H1 (cell line): ENCODE measurements at regions not wholly inside any gene's neighbourhood (a gene's known extent, or its start where the extent isn't known, plus 50 kb on each side); places are given as distances from the start of the nearest gene placed in this dataset.

Source experiments
- CTCF ChIA-PET: fragments of 300-600 bp; sonication (Branson Sonifier 250); formaldehyde crosslinking; loops from one replicate; lab custom pipeline; 2021; ENCODE audit not compliant: partially characterized antibody; lab: Charles Lee
- POLR2A ChIA-PET: fragments of 300-600 bp; sonication (Branson Sonifier 250); formaldehyde crosslinking; loops from one replicate; lab custom pipeline; 2021; ENCODE audit warnings: inconsistent platforms; ENCODE audit not compliant: partially characterized antibody; lab: Charles Lee
- DNase-seq, 2 experiments: peaks; one replicate each; pipeline versions ENCODE4 v3.0.0 to v3.0.0-alpha.2; 2010 to 2022; ENCODE audit warnings: low spot score in 2 of 2, low read depth in 1 of 2, mixed read lengths in 1 of 2
- FAIRE-seq: peaks from 2 replicates; lab custom pipeline; 2011; peaks lifted over from hg19 to GRCh38; lab: Jason Lieb, UNC
- H2AFZ ChIP-seq: 2 replicates; pipeline ENCODE4 v1.8.1; 2012; ENCODE audit warnings: low read length, inconsistent platforms
- H2AK5ac ChIP-seq: 2 replicates; pipeline ENCODE4 v1.6.1; 2013; ENCODE audit warnings: low read depth, low read length
- H2BK120ac ChIP-seq: replicated peaks from 2 replicates; pipeline ENCODE3; 2013; ENCODE audit warnings: low read depth, low read length, inconsistent platforms
- H2BK12ac ChIP-seq: 2 replicates; pipeline ENCODE4 v1.6.1; 2013; ENCODE audit warnings: low read depth, low read length
- H2BK15ac ChIP-seq: 2 replicates; pipeline ENCODE4 v1.6.1; 2013; ENCODE audit warnings: low read length
- H2BK20ac ChIP-seq: 2 replicates; pipeline ENCODE4 v1.6.1; 2013; ENCODE audit warnings: low read length
- H2BK5ac ChIP-seq: 2 replicates; pipeline ENCODE4 v1.6.1; 2013; ENCODE audit warnings: low read depth, low read length
- H3K14ac ChIP-seq: 2 replicates; pipeline ENCODE4 v1.6.1; 2013; ENCODE audit warnings: inconsistent platforms; ENCODE audit not compliant: insufficient read length
- H3K18ac ChIP-seq: 2 replicates; pipeline ENCODE4 v1.6.1; 2013; ENCODE audit warnings: low read length; ENCODE audit errors: extremely low read depth
- H3K23ac ChIP-seq: 2 replicates; pipeline ENCODE4 v1.6.1; 2013; ENCODE audit warnings: inconsistent platforms; ENCODE audit not compliant: insufficient read length
- H3K23me2 ChIP-seq: 2 replicates; pipeline ENCODE4 v1.6.1; 2013; ENCODE audit warnings: low read depth, low read length
- H3K27ac ChIP-seq: 2 replicates; pipeline ENCODE4 v1.6.1; 2011; ENCODE audit warnings: low read depth, low read length, inconsistent platforms
- H3K27me3 ChIP-seq, 4 experiments: replicated peaks in 1 of 4; 1 replicate in 1 of 4; 2 replicates in 3 of 4; pipeline versions ENCODE4 v1.6.1 to v1.8.1; 2011 to 2013; ENCODE audit warnings: low read length in 3 of 4, mild to moderate bottlenecking in 3 of 4, inconsistent platforms in 2 of 4, mixed read lengths in 2 of 4, moderate library complexity in 1 of 4; ENCODE audit not compliant: control insufficient read depth in 3 of 4, insufficient read depth in 3 of 4; ENCODE audit errors: extremely low read depth in 1 of 4
- H3K36me3 ChIP-seq, 4 experiments: 2 replicates each; pipeline versions ENCODE4 v1.6.1 to v1.8.1; 2011 to 2013; ENCODE audit warnings: mild to moderate bottlenecking in 4 of 4, low read length in 3 of 4, moderate library complexity in 2 of 4, control low read depth in 1 of 4, inconsistent platforms in 1 of 4; ENCODE audit not compliant: insufficient read depth in 4 of 4, control insufficient read depth in 2 of 4
- H3K4ac ChIP-seq: replicated peaks from 2 replicates; pipeline ENCODE3; 2013; ENCODE audit warnings: low read length, low read depth, mixed read lengths, inconsistent platforms; ENCODE audit not compliant: insufficient read length
- H3K4me1 ChIP-seq, 4 experiments: replicated peaks in 1 of 4; 1 replicate in 1 of 4; 2 replicates in 3 of 4; pipeline versions ENCODE4 v1.6.1 to v1.8.1; 2011 to 2013; ENCODE audit warnings: low read length in 3 of 4, inconsistent platforms in 2 of 4, mixed read lengths in 1 of 4; ENCODE audit not compliant: insufficient read depth in 4 of 4, control insufficient read depth in 3 of 4
- H3K4me2 ChIP-seq, 2 experiments: 2 replicates each; pipeline versions ENCODE4 v1.6.1 to v1.8.1; 2011 to 2013; ENCODE audit warnings: low read depth in 2 of 2, low read length in 2 of 2, control low read depth in 1 of 2, inconsistent platforms in 1 of 2, mild to moderate bottlenecking in 1 of 2; ENCODE audit not compliant: insufficient read depth in 1 of 2
- H3K4me3 ChIP-seq, 4 experiments: fragments of 200-600, 300-600 bp in 1 of 4; sonication (generic), shearing (Covaris generic), sonication (Bioruptor Twin) in 1 of 4; 2 replicates each; pipeline versions ENCODE4 v1.5.1 to v1.8.1; 2011 to 2016; ENCODE audit warnings: low read length in 4 of 4, low read depth in 3 of 4, control low read depth in 2 of 4, inconsistent platforms in 2 of 4, mild to moderate bottlenecking in 2 of 4, mixed read lengths in 1 of 4, moderate library complexity in 1 of 4; ENCODE audit not compliant: insufficient read depth in 2 of 4; ENCODE audit errors: extremely low read depth in 1 of 4
- H3K56ac ChIP-seq: replicated peaks from 2 replicates; pipeline ENCODE3; 2013; ENCODE audit warnings: low read depth, mild to moderate bottlenecking, mixed read lengths, low read length, inconsistent platforms; ENCODE audit not compliant: insufficient read length
- H3K79me1 ChIP-seq: 2 replicates; pipeline ENCODE4 v1.6.1; 2013; ENCODE audit warnings: low read depth, low read length, control low read depth
- H3K79me2 ChIP-seq, 2 experiments: 2 replicates each; pipeline versions ENCODE4 v1.6.1 to v1.8.1; 2012 to 2013; ENCODE audit warnings: low read length in 2 of 2, mild to moderate bottlenecking in 2 of 2, inconsistent platforms in 1 of 2; ENCODE audit not compliant: insufficient read depth in 2 of 2, control insufficient read depth in 1 of 2
- H3K9ac ChIP-seq, 4 experiments: replicated peaks in 1 of 4; 1 replicate in 1 of 4; 2 replicates in 3 of 4; pipeline versions ENCODE4 v1.6.1 to v1.8.1; 2011 to 2013; ENCODE audit warnings: low read depth in 3 of 4, low read length in 3 of 4, control low read depth in 2 of 4, mild to moderate bottlenecking in 2 of 4, moderate library complexity in 2 of 4, inconsistent platforms in 1 of 4; ENCODE audit errors: extremely low read depth in 1 of 4
- H3K9me3 ChIP-seq, 2 experiments: 2 replicates each; pipeline versions ENCODE4 v1.6.1 to v1.8.1; 2012 to 2013; ENCODE audit warnings: mild to moderate bottlenecking in 2 of 2, moderate library complexity in 2 of 2, control low read depth in 1 of 2, inconsistent platforms in 1 of 2, low read depth in 1 of 2, low read length in 1 of 2, mixed read lengths in 1 of 2; ENCODE audit not compliant: insufficient read depth in 2 of 2
- H4K20me1 ChIP-seq, 2 experiments: replicated peaks in 1 of 2; 2 replicates each; pipeline versions ENCODE3 to v1.8.1; 2011 to 2013; ENCODE audit warnings: inconsistent platforms in 2 of 2, low read length in 2 of 2, mild to moderate bottlenecking in 1 of 2; ENCODE audit not compliant: insufficient read depth in 2 of 2, control insufficient read depth in 1 of 2
- H4K5ac ChIP-seq: 2 replicates; pipeline ENCODE4 v1.6.1; 2013; ENCODE audit warnings: low read length, low read depth, mixed read lengths, inconsistent platforms; ENCODE audit not compliant: insufficient read length
- H4K8ac ChIP-seq: 2 replicates; pipeline ENCODE4 v1.8.0; 2013; ENCODE audit warnings: mild to moderate bottlenecking, moderate library complexity, low read length, inconsistent platforms; ENCODE audit not compliant: insufficient read depth; ENCODE audit errors: extremely low read depth
- H4K91ac ChIP-seq: replicated peaks from 2 replicates; pipeline ENCODE3; 2013; ENCODE audit warnings: low read length, mixed read lengths, inconsistent platforms; ENCODE audit not compliant: insufficient read length
- BACH1 ChIP-seq: IDR thresholded peaks from 2 replicates; pipeline ENCODE4 v1.6.1; 2012; ENCODE audit warnings: low read length, improper control_type of control experiment
- CREB1 ChIP-seq: IDR thresholded peaks from 2 replicates; pipeline ENCODE4 v1.6.1; 2012; ENCODE audit warnings: inconsistent platforms
- CTBP2 ChIP-seq: IDR thresholded peaks from 2 replicates; pipeline ENCODE4 v1.7.0; 2011; ENCODE audit warnings: borderline replicate concordance, mild to moderate bottlenecking, moderate library complexity, mixed read lengths, low read length; ENCODE audit not compliant: insufficient read depth, insufficient read length
- FOSL1 ChIP-seq: IDR thresholded peaks from 2 replicates; pipeline ENCODE4 v1.6.1; 2011; ENCODE audit warnings: mild to moderate bottlenecking, low read depth, low read length, moderate library complexity; ENCODE audit not compliant: insufficient read depth
- GTF2F1 ChIP-seq: IDR thresholded peaks from 2 replicates; pipeline ENCODE4 v1.6.1; 2012; ENCODE audit warnings: low read depth, low read length, improper control_type of control experiment, borderline replicate concordance
- JUND ChIP-seq: IDR thresholded peaks from 2 replicates; pipeline ENCODE4 v1.6.1; 2011; ENCODE audit warnings: mild to moderate bottlenecking, improper control_type of control experiment, low read length
- NANOG ChIP-seq: IDR thresholded peaks from 2 replicates; pipeline ENCODE4 v1.6.1; 2011; ENCODE audit warnings: low read length, low read depth, mild to moderate bottlenecking, inconsistent platforms; ENCODE audit not compliant: insufficient read depth, poor library complexity, severe bottlenecking
- POLR2A ChIP-seq, 2 experiments: IDR thresholded peaks; 1 replicate in 1 of 2; 2 replicates in 1 of 2; pipeline ENCODE4 v1.6.1; 2011; ENCODE audit warnings: low read depth in 2 of 2, low read length in 2 of 2, mild to moderate bottlenecking in 2 of 2; ENCODE audit errors: control extremely low read depth in 1 of 2
- POLR2AphosphoS5 ChIP-seq: IDR thresholded peaks from 2 replicates; pipeline ENCODE4 v1.6.1; 2011; ENCODE audit warnings: low read depth, low read length
- SIRT6 ChIP-seq: IDR thresholded peaks from one replicate; pipeline ENCODE4 v1.7.1; 2012; ENCODE audit warnings: low read length, inconsistent platforms
- SIX5 ChIP-seq: IDR thresholded peaks from 2 replicates; pipeline ENCODE4 v1.6.1; 2011; ENCODE audit warnings: mild to moderate bottlenecking, low read depth, low read length
- TAF7 ChIP-seq: optimal IDR thresholded peaks from 2 replicates; pipeline ENCODE3; 2011; ENCODE audit warnings: low read depth, mild to moderate bottlenecking, inconsistent platforms, low read length, moderate library complexity, borderline replicate concordance
- TCF12 ChIP-seq: IDR thresholded peaks from 2 replicates; pipeline ENCODE4 v1.6.1; 2011; ENCODE audit warnings: low read depth, mild to moderate bottlenecking, low read length
- WGBS, 2 experiments: shearing (Covaris generic) in 1 of 2; methylation state at CpG; one replicate each; pipeline versions ENCODE4 v1.1.6 to v1.1.7; 2013 to 2015; ENCODE audit warnings: low lambda C conversion rate in 2 of 2, mixed read lengths in 2 of 2, inconsistent platforms in 1 of 2, low coverage in 1 of 2, missing lambda C conversion rate in 1 of 2; ENCODE audit not compliant: insufficient replicate concordance in 2 of 2, insufficient coverage in 1 of 2, insufficient read length in 1 of 2; ENCODE audit errors: extremely low coverage in 1 of 2, missing lambda C conversion rate in 1 of 2; 5-methylcytosine and 5-hydroxymethylcytosine counted together
- TF ChIP-seq, protein P1 (sequence below): IDR thresholded peaks from 2 replicates; pipeline ENCODE4 v1.6.1; 2011; ENCODE audit warnings: low read depth, mild to moderate bottlenecking, low read length; ENCODE audit not compliant: insufficient read depth

DNA sequence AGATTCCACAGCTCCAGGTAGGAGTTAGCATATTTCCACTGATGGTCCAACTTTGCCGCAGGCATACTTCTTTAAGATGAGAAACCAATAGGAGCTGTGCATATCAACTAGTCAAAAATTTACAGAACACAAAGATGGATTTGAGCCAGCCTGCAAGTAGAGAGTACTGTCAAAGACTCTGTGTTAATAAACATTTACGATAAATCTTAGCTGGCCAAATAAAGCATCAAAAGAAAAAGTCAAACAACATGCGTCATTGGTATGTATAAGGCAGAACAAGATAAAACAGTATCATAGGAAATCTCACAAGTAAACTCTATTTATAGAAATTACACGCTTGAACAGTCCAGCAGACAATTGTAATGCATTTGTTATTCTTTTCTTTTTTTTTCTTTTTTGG lies 907.4 kb upstream of the AGA start:
- CTCF ChIA-PET: interaction anchor here (0.6 to 0.8 kb wide), 2 partner anchors 74 to 1595 kb away, joined by 3 read pairs; no protein-coding TSS in a partner anchor
- H4K5ac ChIP-seq: no peak overlapping the region
- no peaks in the 10 kb centered on the region for H3K23me2 ChIP-seq
- H2BK120ac ChIP-seq: no peak overlapping the region
- 93% methylated on average over 4 of the region's 4 CpGs; no CpG with 5 or more reads in 1 of the 2 experiments for WGBS, 2 experiments
- H3K4me2 ChIP-seq: no peak overlapping the region
- no peak overlapping the region for H4K8ac ChIP-seq
- no peaks in the 10 kb centered on the region for H4K20me1 ChIP-seq
- no peak overlapping the region for H3K23ac ChIP-seq
- H3K36me3 ChIP-seq: no peaks in the 10 kb centered on the region
- H3K27me3 ChIP-seq: no peaks in the 10 kb centered on the region
- FAIRE-seq (no peak), DNase-seq (no peak)
- no peaks in the 10 kb centered on the region for H3K79me1 ChIP-seq
- H2AFZ ChIP-seq: no peak overlapping the region
- H3K9me3 ChIP-seq: no peaks in the 10 kb centered on the region
- H2BK12ac ChIP-seq: no peak overlapping the region
- H3K56ac ChIP-seq: no peak overlapping the region
- H2BK5ac ChIP-seq: no peak overlapping the region
- POLR2A ChIA-PET: no interaction called here
- no peaks in the 10 kb centered on the region for H3K4me1 ChIP-seq
- H3K4me3 ChIP-seq: no peak overlapping the region
- no peak overlapping the region for H2AK5ac ChIP-seq
- no peak overlapping the region for H3K27ac ChIP-seq
- H3K9ac ChIP-seq: no peak overlapping the region
- H2BK15ac ChIP-seq: no peak overlapping the region
- no peak overlapping the region for H3K18ac ChIP-seq
- no peak overlapping the region for H3K4ac ChIP-seq
- H3K79me2 ChIP-seq: no peaks in the 10 kb centered on the region
- no peak overlapping the region for H2BK20ac ChIP-seq
- no peak overlapping the region for H4K91ac ChIP-seq
- no peak overlapping the region for H3K14ac ChIP-seq
- TF ChIP-seq NANOG (no peak), SIRT6 (no peak), CTBP2 (no peak), BACH1 (no peak), POLR2AphosphoS5 (no peak), POLR2A (IDR thresholded peaks at IDR 0.05; ENCODE audit: control extremely low read depth in 1 of 2, low read depth in 2 of 2, low read length in 2 of 2) (no peak), TCF12 (no peak), SIX5 (no peak), FOSL1 (no peak), TAF7 (no peak), JUND (no peak), GTF2F1 (no peak), CREB1 (no peak)
- TF ChIP-seq, protein P1, sequence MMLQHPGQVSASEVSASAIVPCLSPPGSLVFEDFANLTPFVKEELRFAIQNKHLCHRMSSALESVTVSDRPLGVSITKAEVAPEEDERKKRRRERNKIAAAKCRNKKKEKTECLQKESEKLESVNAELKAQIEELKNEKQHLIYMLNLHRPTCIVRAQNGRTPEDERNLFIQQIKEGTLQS: no peak
